ENCODE measurements at regions not wholly inside any gene's neighbourhood (a gene's known extent, or its start where the extent isn't known, plus 50 kb on each side); places are given as distances from the start of the nearest gene placed in this dataset.

DNA sequence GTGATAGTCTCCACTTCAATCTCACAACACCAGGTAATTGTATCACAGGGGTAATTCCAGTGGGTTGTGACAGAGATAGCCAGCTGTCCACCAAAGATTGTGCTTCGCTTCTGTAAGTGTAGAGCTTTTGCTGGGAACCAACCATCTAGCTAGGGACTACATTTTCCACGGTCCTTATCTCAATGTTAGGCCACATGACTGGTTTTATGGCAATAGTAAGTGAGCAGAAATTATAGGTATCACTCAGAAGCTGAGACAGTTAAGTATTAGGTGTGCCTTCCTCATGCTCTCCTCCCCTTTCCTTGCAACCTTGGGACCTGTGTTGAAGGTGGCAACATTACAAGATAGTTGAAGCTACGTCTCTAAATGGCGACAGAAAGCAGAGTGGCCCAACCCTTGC is 108.8 kb upstream of the NALF2 start:
- TF ChIP-seq, protein P1, sequence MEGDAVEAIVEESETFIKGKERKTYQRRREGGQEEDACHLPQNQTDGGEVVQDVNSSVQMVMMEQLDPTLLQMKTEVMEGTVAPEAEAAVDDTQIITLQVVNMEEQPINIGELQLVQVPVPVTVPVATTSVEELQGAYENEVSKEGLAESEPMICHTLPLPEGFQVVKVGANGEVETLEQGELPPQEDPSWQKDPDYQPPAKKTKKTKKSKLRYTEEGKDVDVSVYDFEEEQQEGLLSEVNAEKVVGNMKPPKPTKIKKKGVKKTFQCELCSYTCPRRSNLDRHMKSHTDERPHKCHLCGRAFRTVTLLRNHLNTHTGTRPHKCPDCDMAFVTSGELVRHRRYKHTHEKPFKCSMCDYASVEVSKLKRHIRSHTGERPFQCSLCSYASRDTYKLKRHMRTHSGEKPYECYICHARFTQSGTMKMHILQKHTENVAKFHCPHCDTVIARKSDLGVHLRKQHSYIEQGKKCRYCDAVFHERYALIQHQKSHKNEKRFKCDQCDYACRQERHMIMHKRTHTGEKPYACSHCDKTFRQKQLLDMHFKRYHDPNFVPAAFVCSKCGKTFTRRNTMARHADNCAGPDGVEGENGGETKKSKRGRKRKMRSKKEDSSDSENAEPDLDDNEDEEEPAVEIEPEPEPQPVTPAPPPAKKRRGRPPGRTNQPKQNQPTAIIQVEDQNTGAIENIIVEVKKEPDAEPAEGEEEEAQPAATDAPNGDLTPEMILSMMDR (IDR thresholded peaks at IDR 0.05), result no peak
- Histone ChIP-seq H3K4me3 (no peak overlapping the region), H3K9me3 (no peaks in the 10 kb centered on the region), H3K27me3 (peaks cover 2% of the 10 kb centered on the region), H3K4me1 (no peaks in the 10 kb centered on the region), H3K36me3 (no peaks in the 10 kb centered on the region), H3K27ac (no peak overlapping the region), H3K9ac (ENCODE audit: low read depth in 2 of 2, low read length in 2 of 2) (no peak overlapping the region)
- no peak for DNase-seq
- intact Hi-C loops (cut with DNase I), result no loop called here

- Histone ChIP-seq H3K4me3 (no peak overlapping the region), H3K9me3 (no peaks in the 10 kb centered on the region), H3K27me3 (peaks cover 3% of the 10 kb centered on the region), H3K27ac (no peak overlapping the region), H3K4me1 (no peaks in the 10 kb centered on the region), H3K36me3 (no peaks in the 10 kb centered on the region), H3K9ac (ENCODE audit: low read depth in 2 of 2, low read length in 2 of 2) (no peak overlapping the region)
- intact Hi-C loops (cut with DNase I), result loop anchor here (5.0 to 10.0 kb wide), 2 partner anchors 567 to 654 kb away; no protein-coding TSS in a partner anchor
- TF ChIP-seq, protein P1 (IDR thresholded peaks at IDR 0.05), result no peak
- no peak for DNase-seq
Measured at GRCh38 chrX:69389101-69389501, 115.0 kb upstream of the NALF2 start.

DNA sequence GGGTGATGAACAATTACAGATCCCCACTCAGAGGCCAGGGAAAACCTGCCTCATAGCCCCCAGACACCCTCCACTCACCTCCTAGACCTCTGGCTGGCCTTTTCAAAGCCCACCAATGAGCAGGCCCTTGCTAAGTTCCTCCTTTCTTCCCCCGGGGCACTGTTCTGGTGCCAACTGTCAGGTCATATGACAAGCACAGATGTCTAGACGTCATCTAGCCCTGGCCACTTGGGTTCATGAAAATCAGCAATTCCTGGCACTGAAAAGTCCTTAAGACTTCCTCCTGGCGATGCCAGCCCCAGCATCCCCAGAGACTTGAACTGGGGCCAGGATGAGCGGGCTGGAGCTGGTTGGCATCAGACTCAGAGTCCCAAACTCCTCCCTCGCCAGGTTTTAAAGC is 115.6 kb upstream of the NALF2 start:
- TF ChIP-seq, protein P1 (IDR thresholded peaks at IDR 0.05), result no peak
- no peak overlapping the region for H3K27ac ChIP-seq
- no peak overlapping the region for H3K9ac ChIP-seq (ENCODE audit: low read depth in 2 of 2, low read length in 2 of 2)
- H3K27me3 ChIP-seq, result peaks cover 3% of the 10 kb centered on the region
- no peak for DNase-seq
- H3K4me1 ChIP-seq, result no peaks in the 10 kb centered on the region
- intact Hi-C loops (cut with DNase I), result loop anchor here (5.0 to 10.0 kb wide), 2 partner anchors 566 to 654 kb away; no protein-coding TSS in a partner anchor
- no peaks in the 10 kb centered on the region for H3K36me3 ChIP-seq
- H3K9me3 ChIP-seq, result no peaks in the 10 kb centered on the region
- H3K4me3 ChIP-seq, result no peak overlapping the region

DNA sequence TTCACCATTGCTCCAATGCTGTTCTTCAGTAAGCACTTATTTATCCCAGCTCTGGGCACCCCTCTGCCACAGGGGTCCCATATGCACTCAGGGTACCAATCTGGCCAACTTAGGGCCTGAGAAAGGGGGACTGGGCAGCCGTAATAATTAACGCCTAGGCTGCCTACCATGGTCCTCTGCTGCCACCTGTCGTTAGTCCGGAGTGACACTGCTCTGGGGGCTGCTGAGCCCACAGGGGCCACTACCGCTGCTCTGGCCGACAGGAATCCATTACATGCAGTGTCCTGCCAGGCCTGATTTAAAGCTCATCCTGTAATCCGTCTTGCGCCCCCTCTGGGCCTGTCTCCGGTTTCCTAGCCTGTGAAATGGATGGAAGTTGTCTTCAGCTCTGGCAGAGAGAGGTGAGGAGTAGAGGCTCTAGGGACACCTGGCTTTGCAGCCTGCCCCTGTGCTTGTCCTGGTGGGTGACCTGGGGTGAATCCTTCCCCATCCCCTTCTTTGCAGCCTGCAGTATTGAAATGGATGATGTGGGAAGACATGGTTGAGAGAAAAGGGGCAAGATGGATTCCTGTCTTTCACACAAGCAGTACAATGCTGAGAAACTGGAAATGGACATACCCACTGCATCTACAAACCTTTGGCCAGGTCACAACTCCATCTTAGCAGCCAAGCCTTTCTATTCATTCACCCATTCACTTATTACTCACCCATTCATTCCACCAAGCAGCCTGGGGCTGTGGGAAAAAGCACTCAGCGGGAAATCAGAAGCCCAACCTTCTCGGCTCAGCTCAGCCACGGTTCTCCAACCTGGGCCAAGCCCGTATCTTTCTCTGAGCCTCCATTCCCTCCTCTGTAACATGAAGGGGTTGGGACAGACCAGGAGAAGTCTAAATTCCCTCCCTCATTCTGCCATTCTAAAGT is 116.3 kb upstream of the NALF2 start:
- H3K4me3 ChIP-seq, result no peak overlapping the region
- no peaks in the 10 kb centered on the region for H3K36me3 ChIP-seq
- no peaks in the 10 kb centered on the region for H3K4me1 ChIP-seq
- no peak overlapping the region for H3K9ac ChIP-seq (ENCODE audit: low read depth in 2 of 2, low read length in 2 of 2)
- no peaks in the 10 kb centered on the region for H3K9me3 ChIP-seq
- peak; percentile 41 for DNase-seq
- TF ChIP-seq, protein P1 (IDR thresholded peaks at IDR 0.05), result peak; percentile 79
- H3K27me3 ChIP-seq, result peaks cover 3% of the 10 kb centered on the region
- intact Hi-C loops (cut with DNase I), result loop anchor here (5.0 to 10.0 kb wide), 2 partner anchors 566 to 653 kb away; no protein-coding TSS in a partner anchor
- H3K27ac ChIP-seq, result no peak overlapping the region

- no peaks in the 10 kb centered on the region for H3K4me1 ChIP-seq
- H3K9me3 ChIP-seq, result no peaks in the 10 kb centered on the region
- no peaks in the 10 kb centered on the region for H3K36me3 ChIP-seq
- H3K27ac ChIP-seq, result no peak overlapping the region
- TF ChIP-seq, protein P1 (IDR thresholded peaks at IDR 0.05), result no peak
- intact Hi-C loops (cut with DNase I), result loop anchor here (5.0 to 10.0 kb wide), 2 partner anchors 564 to 652 kb away; no protein-coding TSS in a partner anchor
- no peak for DNase-seq
- H3K4me3 ChIP-seq, result no peak overlapping the region
- H3K27me3 ChIP-seq, result peaks cover 3% of the 10 kb centered on the region
- no peak overlapping the region for H3K9ac ChIP-seq (ENCODE audit: low read depth in 2 of 2, low read length in 2 of 2)
Measured at GRCh38 chrX:69386681-69387080, 117.4 kb upstream of the NALF2 start.

Data from colonic mucosa (tissue), 4 donors.